ENCODE measurements at regions not wholly inside any gene's neighbourhood (a gene's known extent, or its start where the extent isn't known, plus 50 kb on each side); places are given as distances from the start of the nearest gene placed in this dataset.

DNA sequence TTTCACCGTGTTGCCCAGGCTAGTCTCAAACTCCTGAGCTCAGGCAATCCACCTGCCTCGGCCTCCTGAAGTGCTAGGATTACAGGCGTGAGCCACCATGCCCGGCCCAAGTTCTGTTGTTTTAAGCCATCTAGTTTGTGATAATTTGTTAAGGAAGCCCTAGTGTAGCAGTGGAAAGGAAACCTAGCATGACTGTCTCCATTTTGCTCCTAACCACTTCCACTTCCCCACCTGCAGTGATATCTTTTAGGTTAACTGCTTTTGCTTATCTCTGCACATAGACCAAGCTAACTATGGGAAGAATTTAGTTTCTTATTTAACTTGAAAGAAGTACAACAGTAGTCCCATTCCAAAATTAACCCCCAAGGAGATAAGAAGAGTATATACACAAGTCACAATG is 109.5 kb upstream of the NAP1L1 start:
- TF ChIP-seq POLR2A (IDR thresholded peaks at IDR 0.05), result no peak
- TF ChIP-seq, protein P1, sequence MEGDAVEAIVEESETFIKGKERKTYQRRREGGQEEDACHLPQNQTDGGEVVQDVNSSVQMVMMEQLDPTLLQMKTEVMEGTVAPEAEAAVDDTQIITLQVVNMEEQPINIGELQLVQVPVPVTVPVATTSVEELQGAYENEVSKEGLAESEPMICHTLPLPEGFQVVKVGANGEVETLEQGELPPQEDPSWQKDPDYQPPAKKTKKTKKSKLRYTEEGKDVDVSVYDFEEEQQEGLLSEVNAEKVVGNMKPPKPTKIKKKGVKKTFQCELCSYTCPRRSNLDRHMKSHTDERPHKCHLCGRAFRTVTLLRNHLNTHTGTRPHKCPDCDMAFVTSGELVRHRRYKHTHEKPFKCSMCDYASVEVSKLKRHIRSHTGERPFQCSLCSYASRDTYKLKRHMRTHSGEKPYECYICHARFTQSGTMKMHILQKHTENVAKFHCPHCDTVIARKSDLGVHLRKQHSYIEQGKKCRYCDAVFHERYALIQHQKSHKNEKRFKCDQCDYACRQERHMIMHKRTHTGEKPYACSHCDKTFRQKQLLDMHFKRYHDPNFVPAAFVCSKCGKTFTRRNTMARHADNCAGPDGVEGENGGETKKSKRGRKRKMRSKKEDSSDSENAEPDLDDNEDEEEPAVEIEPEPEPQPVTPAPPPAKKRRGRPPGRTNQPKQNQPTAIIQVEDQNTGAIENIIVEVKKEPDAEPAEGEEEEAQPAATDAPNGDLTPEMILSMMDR (IDR thresholded peaks at IDR 0.05), result no peak

Measured in vagina (tissue), 2 donors.